NT2/D1 (cell line): ENCODE measurements at regions not wholly inside any gene's neighbourhood (a gene's known extent, or its start where the extent isn't known, plus 50 kb on each side); places are given as distances from the start of the nearest gene placed in this dataset.

Source experiments
- YY1 ChIP-seq: IDR thresholded peaks from 2 replicates; pipeline ENCODE4 v1.6.1; 2011; ENCODE audit not compliant: insufficient read length, insufficient read depth
- ZNF274 ChIP-seq: IDR thresholded peaks from 2 replicates; pipeline ENCODE4 v1.6.1; 2011; ENCODE audit warnings: mild to moderate bottlenecking, low read depth, low read length

GRCh38 chr6:21986703-21987102, 310.1 kb downstream of the PRL start:
- TF ChIP-seq YY1 (no peak), ZNF274 (no peak)
